Upper lobe of left lung (tissue), 4 donors: ENCODE measurements at regions not wholly inside any gene's neighbourhood (a gene's known extent, or its start where the extent isn't known, plus 50 kb on each side); places are given as distances from the start of the nearest gene placed in this dataset.

Source experiments
- POLR2A ChIP-seq, 4 donors: fragments of 450-650 bp; IDR thresholded peaks; one replicate each; pipeline ENCODE4 v1.5.1; 2016 to 2017; ENCODE audit warnings: antibody characterized with exemption in 4 of 4, mild to moderate bottlenecking in 2 of 4
- POLR2AphosphoS5 ChIP-seq, 2 donors: sonication (generic); formaldehyde crosslinking; IDR thresholded peaks; one replicate each; pipeline ENCODE4 v1.5.1; 2017; ENCODE audit warnings: antibody characterized with exemption in 2 of 2
- TF ChIP-seq, protein P1 (sequence below), 6 experiments: fragments of 450-650 bp in 4 of 6; fragments of 200-600 bp in 2 of 6; sonication (generic) in 2 of 6; IDR thresholded peaks; one replicate each; pipeline ENCODE4 v1.5.1; 2016 to 2019; ENCODE audit warnings: antibody characterized with exemption in 6 of 6

DNA sequence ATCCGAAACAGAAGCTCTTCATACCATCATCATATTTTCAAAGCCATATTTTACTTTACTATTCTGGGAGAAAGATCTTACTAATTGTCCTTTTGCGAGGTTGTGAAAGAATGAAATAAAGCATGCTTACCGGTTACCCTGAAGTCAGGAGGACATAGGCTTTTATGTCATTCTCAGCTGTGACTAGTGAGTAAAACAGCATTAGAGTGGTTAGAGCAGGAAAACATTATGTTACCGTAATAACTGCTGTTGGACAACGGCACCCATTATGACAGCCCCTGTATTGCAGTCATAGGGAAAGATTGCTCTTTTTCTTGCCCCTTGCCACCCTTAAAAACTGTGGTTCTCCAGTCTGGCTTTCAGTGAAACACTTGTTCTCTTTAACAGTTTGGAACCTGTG, 1035.7 kb downstream of the ZPLD1 start:
- TF ChIP-seq, protein P1, sequence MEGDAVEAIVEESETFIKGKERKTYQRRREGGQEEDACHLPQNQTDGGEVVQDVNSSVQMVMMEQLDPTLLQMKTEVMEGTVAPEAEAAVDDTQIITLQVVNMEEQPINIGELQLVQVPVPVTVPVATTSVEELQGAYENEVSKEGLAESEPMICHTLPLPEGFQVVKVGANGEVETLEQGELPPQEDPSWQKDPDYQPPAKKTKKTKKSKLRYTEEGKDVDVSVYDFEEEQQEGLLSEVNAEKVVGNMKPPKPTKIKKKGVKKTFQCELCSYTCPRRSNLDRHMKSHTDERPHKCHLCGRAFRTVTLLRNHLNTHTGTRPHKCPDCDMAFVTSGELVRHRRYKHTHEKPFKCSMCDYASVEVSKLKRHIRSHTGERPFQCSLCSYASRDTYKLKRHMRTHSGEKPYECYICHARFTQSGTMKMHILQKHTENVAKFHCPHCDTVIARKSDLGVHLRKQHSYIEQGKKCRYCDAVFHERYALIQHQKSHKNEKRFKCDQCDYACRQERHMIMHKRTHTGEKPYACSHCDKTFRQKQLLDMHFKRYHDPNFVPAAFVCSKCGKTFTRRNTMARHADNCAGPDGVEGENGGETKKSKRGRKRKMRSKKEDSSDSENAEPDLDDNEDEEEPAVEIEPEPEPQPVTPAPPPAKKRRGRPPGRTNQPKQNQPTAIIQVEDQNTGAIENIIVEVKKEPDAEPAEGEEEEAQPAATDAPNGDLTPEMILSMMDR (IDR thresholded peaks at IDR 0.05), result no peak
- TF ChIP-seq POLR2AphosphoS5 (IDR thresholded peaks at IDR 0.05) (no peak), POLR2A (IDR thresholded peaks at IDR 0.05) (no peak)
